ENCODE measurements at regions not wholly inside any gene's neighbourhood (a gene's known extent, or its start where the extent isn't known, plus 50 kb on each side); places are given as distances from the start of the nearest gene placed in this dataset.
"Not testable (repeated sequence)": the region's sequence is repeated elsewhere in the genome, so short reads cannot be mapped to it uniquely, and the experiment has no call there.

GRCh38 chr3:193037828-193038227 is 120.2 kb upstream of the MB21D2 start:
- H3K27me3 ChIP-seq (ENCODE audit: control insufficient read depth in 2 of 2, insufficient read depth in 2 of 2, low read length in 2 of 2); H3K9me1 ChIP-seq (ENCODE audit: control insufficient read depth, insufficient read depth, low read length); H3K27ac ChIP-seq (ENCODE audit: extremely low read depth, low read depth, low read length); BruUV-seq (replicated peaks); DNase-seq (ENCODE audit: extremely low read depth in 1 of 4, low spot score in 3 of 4); ATAC-seq; H2AFZ ChIP-seq (ENCODE audit: low read depth, low read length); CTCF ChIA-PET (ENCODE audit: low intra/inter-chr PET ratio); intact Hi-C loops (cut with micrococcal nuclease); H3K4me3 ChIP-seq; H3K36me3 ChIP-seq (ENCODE audit: control insufficient read depth, insufficient read depth, low read length); H3K9ac ChIP-seq (ENCODE audit: insufficient read depth in 1 of 2, low read depth in 2 of 2, low read length in 2 of 2); H4K20me1 ChIP-seq (replicated peaks; ENCODE audit: control insufficient read depth, insufficient read depth, low read length); H3K79me2 ChIP-seq (ENCODE audit: control insufficient read depth, insufficient read depth, low read length); POLR2A ChIA-PET; FAIRE-seq; H3K4me1 ChIP-seq (replicated peaks in 1 of 2; ENCODE audit: control insufficient read depth in 2 of 2, insufficient read depth in 2 of 2, low read length in 2 of 2); in situ Hi-C loops (cut with MboI); H3K9me3 ChIP-seq (replicated peaks; ENCODE audit: control insufficient read depth, insufficient read depth, low read depth, low read length); H3K4me2 ChIP-seq (ENCODE audit: insufficient read depth, low read length): not testable (repeated sequence)
- 0% methylated on average over 3 of the region's 3 CpGs for WGBS (ENCODE audit: insufficient coverage, low coverage, missing lambda C conversion rate)
- peak; percentile 67 for TF ChIP-seq ZNF146 (CRISPR knock-in tag; IDR thresholded peaks at IDR 0.05; ENCODE audit: unreplicated experiment)

GRCh38 chr3:193039058-193039457 is 121.4 kb upstream of the MB21D2 start:
- Histone ChIP-seq H3K27me3 (ENCODE audit: control insufficient read depth in 2 of 2, insufficient read depth in 2 of 2, low read length in 2 of 2) (no peaks in the 10 kb centered on the region), H3K9me3 (replicated peaks; ENCODE audit: control insufficient read depth, insufficient read depth, low read depth, low read length) (no peaks in the 10 kb centered on the region), H3K9me1 (ENCODE audit: control insufficient read depth, insufficient read depth, low read length) (no peaks in the 10 kb centered on the region), H3K79me2 (ENCODE audit: control insufficient read depth, insufficient read depth, low read length) (no peaks in the 10 kb centered on the region), H4K20me1 (replicated peaks; ENCODE audit: control insufficient read depth, insufficient read depth, low read length) (no peaks in the 10 kb centered on the region), H3K9ac (ENCODE audit: insufficient read depth in 1 of 2, low read depth in 2 of 2, low read length in 2 of 2) (no peak overlapping the region), H3K4me1 (replicated peaks in 1 of 2; ENCODE audit: control insufficient read depth in 2 of 2, insufficient read depth in 2 of 2, low read length in 2 of 2) (no peaks in the 10 kb centered on the region), H3K4me3 (no peak overlapping the region), H3K4me2 (ENCODE audit: insufficient read depth, low read length) (no peak overlapping the region), H3K36me3 (ENCODE audit: control insufficient read depth, insufficient read depth, low read length) (no peaks in the 10 kb centered on the region), H2AFZ (ENCODE audit: low read depth, low read length) (no peak overlapping the region), H3K27ac (ENCODE audit: extremely low read depth, low read depth, low read length) (no peak overlapping the region)
- WGBS (ENCODE audit: insufficient coverage, low coverage, missing lambda C conversion rate), result 0% methylated on average over 3 of the region's 3 CpGs
- ChIA-PET CTCF (ENCODE audit: low intra/inter-chr PET ratio) (no interaction called here), POLR2A (no interaction called here)
- no TSS peak for BruUV-seq (replicated peaks)
- intact Hi-C loops (cut with micrococcal nuclease), result no loop called here
- no peak for ATAC-seq
- no peak for DNase-seq (ENCODE audit: extremely low read depth in 1 of 4, low spot score in 3 of 4)
- TF ChIP-seq MAFG (tag; conservative IDR thresholded peaks at IDR 0.05), result peak; percentile 34; the same call in 1 of the 2 replicates
- TF ChIP-seq SREBF2 (CRISPR knock-in tag; IDR thresholded peaks at IDR 0.05), result no peak
- TF ChIP-seq MAFF (IDR thresholded peaks at IDR 0.05; ENCODE audit: low read length), result peak; percentile 53
- TF ChIP-seq C11orf30 (IDR thresholded peaks at IDR 0.05; ENCODE audit: low read depth), result peak; percentile 36
- TF ChIP-seq XRCC5 (IDR thresholded peaks at IDR 0.05; ENCODE audit: low read depth, low read length), result no peak
- TF ChIP-seq ZNF316 (IDR thresholded peaks at IDR 0.05), result peak; percentile 21; the same call in 1 of the 2 replicates
- in situ Hi-C loops (cut with MboI), result no loop called here
- FAIRE-seq, result no peak
